BE2C (cell line): ENCODE measurements at regions not wholly inside any gene's neighbourhood (a gene's known extent, or its start where the extent isn't known, plus 50 kb on each side); places are given as distances from the start of the nearest gene placed in this dataset.

Experiments used
- DNase-seq: peaks from one replicate; pipeline ENCODE4 v3.0.0-alpha.2; 2020
- H3K27me3 ChIP-seq: fragments of 250-450 bp; sonication (Bioruptor Pico); 2 replicates; pipeline ENCODE4 v1.5.1; 2020; ENCODE audit warnings: mild to moderate bottlenecking
- H3K36me3 ChIP-seq: fragments of 250-450 bp; sonication (Bioruptor Pico); 2 replicates; pipeline ENCODE4 v1.5.1; 2020; ENCODE audit warnings: mild to moderate bottlenecking
- H3K4me1 ChIP-seq: fragments of 250-450 bp; sonication (Bioruptor Pico); 2 replicates; pipeline ENCODE4 v1.5.1; 2020
- H3K4me3 ChIP-seq: 2 replicates; pipeline ENCODE4 v1.5.1; 2011; ENCODE audit warnings: low read depth, low read length
- H3K9me3 ChIP-seq: fragments of 250-450 bp; sonication (Bioruptor Pico); 2 replicates; pipeline ENCODE4 v1.5.1; 2020
- CTCF ChIP-seq: IDR thresholded peaks from 2 replicates; pipeline ENCODE4 v1.5.1; 2012; ENCODE audit warnings: mild to moderate bottlenecking, low read depth, low read length

- Histone ChIP-seq H3K9me3 (no peaks in the 10 kb centered on the region; the same call in 1 of the 2 replicates), H3K4me1 (no peaks in the 10 kb centered on the region), H3K4me3 (no peak overlapping the region), H3K36me3 (no peaks in the 10 kb centered on the region), H3K27me3 (no peaks in the 10 kb centered on the region)
- no peak for TF ChIP-seq CTCF
- no peak for DNase-seq
These were observed 175.2 kb upstream of the KCND2 start for GRCh38 chr7:120097774-120098173.

- no peaks in the 10 kb centered on the region for H3K27me3 ChIP-seq
- H3K9me3 ChIP-seq, result no peaks in the 10 kb centered on the region
- no peak overlapping the region for H3K4me3 ChIP-seq
- H3K4me1 ChIP-seq, result no peaks in the 10 kb centered on the region
- no peak for TF ChIP-seq CTCF
- no peak for DNase-seq
- H3K36me3 ChIP-seq, result no peaks in the 10 kb centered on the region
These were observed 164.6 kb upstream of the KCND2 start for GRCh38 chr7:120108376-120108775.

GRCh38 chr7:120110169-120110568, 162.8 kb upstream of the KCND2 start:
- Histone ChIP-seq H3K27me3 (no peaks in the 10 kb centered on the region), H3K36me3 (no peaks in the 10 kb centered on the region), H3K9me3 (no peaks in the 10 kb centered on the region), H3K4me1 (no peaks in the 10 kb centered on the region), H3K4me3 (no peak overlapping the region)
- DNase-seq, result no peak
- no peak for TF ChIP-seq CTCF

GRCh38 chr7:120114626-120115025, 158.3 kb upstream of the KCND2 start:
- Histone ChIP-seq H3K4me3 (no peak overlapping the region), H3K9me3 (no peaks in the 10 kb centered on the region), H3K36me3 (no peaks in the 10 kb centered on the region), H3K27me3 (no peaks in the 10 kb centered on the region), H3K4me1 (no peaks in the 10 kb centered on the region)
- no peak for DNase-seq
- TF ChIP-seq CTCF, result no peak

GRCh38 chr7:120123528-120123927, 149.4 kb upstream of the KCND2 start:
- no peak for DNase-seq
- Histone ChIP-seq H3K9me3 (no peaks in the 10 kb centered on the region), H3K4me1 (no peaks in the 10 kb centered on the region), H3K36me3 (no peaks in the 10 kb centered on the region), H3K4me3 (no peak overlapping the region), H3K27me3 (no peaks in the 10 kb centered on the region)
- TF ChIP-seq CTCF, result no peak

- no peaks in the 10 kb centered on the region for H3K27me3 ChIP-seq
- H3K4me3 ChIP-seq, result no peak overlapping the region
- TF ChIP-seq CTCF, result no peak
- no peaks in the 10 kb centered on the region for H3K4me1 ChIP-seq
- H3K9me3 ChIP-seq, result no peaks in the 10 kb centered on the region; the same call in 1 of the 2 replicates
- no peak for DNase-seq
- no peaks in the 10 kb centered on the region for H3K36me3 ChIP-seq
These were observed 141.7 kb upstream of the KCND2 start for GRCh38 chr7:120131096-120131839.
